ENCODE measurements at regions not wholly inside any gene's neighbourhood (a gene's known extent, or its start where the extent isn't known, plus 50 kb on each side); places are given as distances from the start of the nearest gene placed in this dataset.

DNA sequence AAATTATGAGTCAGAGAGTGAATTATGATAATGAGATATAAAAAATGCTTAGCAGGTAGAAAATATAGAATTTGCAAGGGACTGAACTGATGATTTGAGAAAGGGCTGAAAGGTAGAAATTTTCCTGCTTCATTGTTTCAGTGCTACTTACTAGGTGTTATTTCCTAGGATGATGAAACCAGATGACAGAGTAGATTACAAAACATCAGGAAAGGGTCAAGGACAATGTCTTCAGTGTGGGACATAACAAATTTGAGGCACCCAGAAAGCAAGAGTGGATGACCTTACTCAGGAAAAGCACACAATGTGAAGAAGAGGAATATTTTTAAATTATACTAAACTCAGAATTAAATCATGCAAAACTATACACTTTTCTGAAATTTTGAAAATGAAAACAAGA lies 102.1 kb downstream of the SHCBP1 start:
- Histone ChIP-seq H3K36me3 (ENCODE audit: control insufficient read depth in 2 of 2, extremely low read depth in 1 of 2, insufficient read depth in 2 of 2, low read length in 2 of 2) (no peaks in the 10 kb centered on the region), H3K9me1 (replicated peaks; ENCODE audit: control insufficient read depth, extremely low read depth, insufficient read depth, low read length) (no peaks in the 10 kb centered on the region), H3K4me2 (ENCODE audit: insufficient read depth, low read length) (no peak overlapping the region), H3K4me1 (ENCODE audit: control insufficient read depth, extremely low read depth, insufficient read depth, low read length) (no peaks in the 10 kb centered on the region), H3K9me3 (replicated peaks; ENCODE audit: control insufficient read depth, insufficient read depth, low read length) (no peaks in the 10 kb centered on the region), H3K27me3 (ENCODE audit: control insufficient read depth in 2 of 2, insufficient read depth in 2 of 2, low read length in 2 of 2) (no peaks in the 10 kb centered on the region), H2AFZ (ENCODE audit: low read depth, low read length) (no peak overlapping the region), H3K79me2 (ENCODE audit: control insufficient read depth, insufficient read depth, low read length) (no peaks in the 10 kb centered on the region), H3K9ac (replicated peaks; ENCODE audit: extremely low read depth, insufficient read depth, low read length) (no peak overlapping the region), H3K4me3 (replicated peaks in 1 of 3; ENCODE audit: insufficient read depth in 1 of 3, low read depth in 1 of 3, low read length in 3 of 3) (no peak overlapping the region), H3K27ac (ENCODE audit: insufficient read depth, low read depth, low read length) (no peak overlapping the region), H4K20me1 (replicated peaks; ENCODE audit: control insufficient read depth, extremely low read depth, insufficient read depth, low read length) (no peaks in the 10 kb centered on the region)
- TF ChIP-seq, protein P1, sequence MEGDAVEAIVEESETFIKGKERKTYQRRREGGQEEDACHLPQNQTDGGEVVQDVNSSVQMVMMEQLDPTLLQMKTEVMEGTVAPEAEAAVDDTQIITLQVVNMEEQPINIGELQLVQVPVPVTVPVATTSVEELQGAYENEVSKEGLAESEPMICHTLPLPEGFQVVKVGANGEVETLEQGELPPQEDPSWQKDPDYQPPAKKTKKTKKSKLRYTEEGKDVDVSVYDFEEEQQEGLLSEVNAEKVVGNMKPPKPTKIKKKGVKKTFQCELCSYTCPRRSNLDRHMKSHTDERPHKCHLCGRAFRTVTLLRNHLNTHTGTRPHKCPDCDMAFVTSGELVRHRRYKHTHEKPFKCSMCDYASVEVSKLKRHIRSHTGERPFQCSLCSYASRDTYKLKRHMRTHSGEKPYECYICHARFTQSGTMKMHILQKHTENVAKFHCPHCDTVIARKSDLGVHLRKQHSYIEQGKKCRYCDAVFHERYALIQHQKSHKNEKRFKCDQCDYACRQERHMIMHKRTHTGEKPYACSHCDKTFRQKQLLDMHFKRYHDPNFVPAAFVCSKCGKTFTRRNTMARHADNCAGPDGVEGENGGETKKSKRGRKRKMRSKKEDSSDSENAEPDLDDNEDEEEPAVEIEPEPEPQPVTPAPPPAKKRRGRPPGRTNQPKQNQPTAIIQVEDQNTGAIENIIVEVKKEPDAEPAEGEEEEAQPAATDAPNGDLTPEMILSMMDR (IDR thresholded peaks at IDR 0.05; ENCODE audit: extremely low read depth in 1 of 2, insufficient read depth in 1 of 2, low read depth in 1 of 2, low read length in 2 of 2) = no peak
- no peak for TF ChIP-seq FOS (IDR thresholded peaks at IDR 0.05; ENCODE audit: borderline replicate concordance, insufficient read depth, low read length)
- no peak for TF ChIP-seq GATA2 (IDR thresholded peaks at IDR 0.05; ENCODE audit: insufficient read depth, insufficient read length, low read depth, low read length)
- TF ChIP-seq JUN (IDR thresholded peaks at IDR 0.05; ENCODE audit: borderline replicate concordance, insufficient read depth, insufficient read length, low read depth) = no peak
- TF ChIP-seq, protein P2, sequence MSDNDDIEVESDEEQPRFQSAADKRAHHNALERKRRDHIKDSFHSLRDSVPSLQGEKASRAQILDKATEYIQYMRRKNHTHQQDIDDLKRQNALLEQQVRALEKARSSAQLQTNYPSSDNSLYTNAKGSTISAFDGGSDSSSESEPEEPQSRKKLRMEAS (IDR thresholded peaks at IDR 0.05; ENCODE audit: insufficient read depth, insufficient read length) = no peak
- no peak for TF ChIP-seq POLR2A (IDR thresholded peaks at IDR 0.05; ENCODE audit: low read depth, low read length)
- no peak for TF ChIP-seq POLR2AphosphoS5 (IDR thresholded peaks at IDR 0.05; ENCODE audit: insufficient read depth, low read depth, low read length)
- TF ChIP-seq EZH2 (IDR thresholded peaks at IDR 0.05; ENCODE audit: borderline replicate concordance, low read depth, low read length, severe bottlenecking) = no peak
- no peak for TF ChIP-seq MYC (IDR thresholded peaks at IDR 0.05; ENCODE audit: low read depth, low read length)
- BruUV-seq (replicated peaks) = no TSS peak
- dilution Hi-C loops (cut with MboI; ENCODE audit: extremely low pct_ligation_motif_present, low sequenced_read_pairs) = no loop called here
- DNase-seq (ENCODE audit: low read depth, low spot score) = no peak
- intact Hi-C loops (cut with micrococcal nuclease) = no loop called here
- no peak for FAIRE-seq
- CTCF ChIA-PET = no interaction called here
- POLR2A ChIA-PET = no interaction called here
